NOMO-1 treated with DMSO at 0.1 percent for 48 hours (cell line): ENCODE measurements at regions not wholly inside any gene's neighbourhood (a gene's known extent, or its start where the extent isn't known, plus 50 kb on each side); places are given as distances from the start of the nearest gene placed in this dataset.
"Not testable (repeated sequence)": the region's sequence is repeated elsewhere in the genome, so short reads cannot be mapped to it uniquely, and the experiment has no call there.

Source experiments
- DNase-seq: peaks from one replicate; lab custom pipeline; 2025; ENCODE audit not compliant: unreplicated experiment; lab: John Stamatoyannopoulos, UW

- not testable (repeated sequence) for DNase-seq
Observed at GRCh38 chr5:122515210-122515609, 203.2 kb downstream of the SNCAIP start.

DNA sequence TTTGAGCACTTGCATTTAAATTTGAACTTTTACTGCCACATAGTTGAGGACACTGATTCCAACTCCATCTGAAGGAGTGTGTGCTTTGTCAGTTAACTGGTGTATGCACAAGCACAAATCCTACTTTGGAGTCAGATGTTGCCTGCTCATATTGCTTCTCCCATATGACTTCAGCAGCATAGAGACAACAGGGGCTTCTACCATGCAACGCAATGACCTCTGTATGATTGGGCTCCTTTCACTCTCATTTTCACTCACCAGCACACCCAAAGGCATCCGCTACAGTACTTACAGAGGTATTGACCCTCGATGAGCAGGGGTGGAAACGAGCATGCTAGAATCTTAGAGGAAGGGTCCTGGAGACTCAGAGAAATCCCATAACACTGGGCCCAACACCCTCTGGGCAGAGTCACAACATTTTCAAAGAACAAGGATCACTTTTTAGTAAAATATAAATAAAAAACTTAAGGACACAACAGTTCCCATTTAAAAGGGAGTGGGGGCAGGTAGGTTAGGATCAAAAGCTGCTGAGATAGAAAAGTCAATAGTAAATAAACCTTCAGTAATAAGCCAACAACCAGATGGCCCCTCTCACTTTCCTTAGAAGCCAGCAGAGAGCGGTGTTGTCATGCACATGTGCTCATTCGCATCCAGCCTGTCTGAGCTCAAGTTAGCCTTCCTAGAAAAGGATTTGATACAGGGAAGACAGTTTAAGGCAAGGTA lies 203.8 kb downstream of the SNCAIP start:
- DNase-seq = peak; percentile 61

GRCh38 chr5:122516432-122516743 lies 204.4 kb downstream of the SNCAIP start:
- DNase-seq = no peak

- no peak for DNase-seq
Observed at GRCh38 chr5:122517091-122517490, 205.1 kb downstream of the SNCAIP start.

DNA sequence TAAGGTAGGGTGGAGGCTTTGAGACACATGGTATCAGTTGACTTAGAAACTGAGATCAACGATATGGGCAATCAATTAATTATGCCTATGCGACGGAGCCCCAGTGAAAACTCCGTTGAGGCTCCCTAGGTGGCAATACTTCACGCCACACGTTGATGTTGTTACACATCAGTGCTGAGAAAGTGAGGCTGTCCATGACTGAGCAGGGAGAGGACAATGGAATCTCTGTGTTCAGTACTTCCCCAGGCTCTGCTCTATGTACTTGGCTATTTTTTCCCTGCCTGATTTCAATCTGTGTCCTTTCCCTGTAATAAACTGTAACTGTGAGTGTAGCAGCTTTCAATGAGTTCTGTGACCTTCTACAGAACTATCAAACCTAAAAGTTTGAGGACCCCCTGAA lies 211.7 kb downstream of the SNCAIP start:
- DNase-seq = no peak

- no peak for DNase-seq
Observed at GRCh38 chr5:122527547-122527946, 215.5 kb downstream of the SNCAIP start.

DNA sequence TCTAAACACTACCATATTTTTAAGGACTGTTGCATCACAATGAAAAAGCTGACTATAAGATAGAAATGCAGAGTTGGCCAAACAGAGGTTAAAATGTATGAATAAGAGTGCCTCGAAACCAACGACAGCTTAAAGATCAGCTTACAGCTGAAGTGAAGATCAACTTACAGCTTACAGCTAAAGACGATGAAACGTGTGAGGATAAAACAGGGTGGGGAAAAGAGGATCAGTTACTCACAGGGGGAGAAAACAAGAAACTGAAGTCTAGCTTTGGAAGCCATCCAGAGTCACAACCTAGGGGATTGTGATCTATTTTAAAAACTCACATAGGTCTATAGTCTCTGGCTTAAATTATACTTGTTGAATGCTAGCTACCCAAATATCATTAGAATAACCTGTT lies 220.0 kb downstream of the SNCAIP start:
- no peak for DNase-seq

- DNase-seq = no peak
Observed at GRCh38 chr5:122533825-122534224, 221.8 kb downstream of the SNCAIP start.

GRCh38 chr5:122534829-122535228 lies 222.8 kb downstream of the SNCAIP start:
- no peak for DNase-seq

DNA sequence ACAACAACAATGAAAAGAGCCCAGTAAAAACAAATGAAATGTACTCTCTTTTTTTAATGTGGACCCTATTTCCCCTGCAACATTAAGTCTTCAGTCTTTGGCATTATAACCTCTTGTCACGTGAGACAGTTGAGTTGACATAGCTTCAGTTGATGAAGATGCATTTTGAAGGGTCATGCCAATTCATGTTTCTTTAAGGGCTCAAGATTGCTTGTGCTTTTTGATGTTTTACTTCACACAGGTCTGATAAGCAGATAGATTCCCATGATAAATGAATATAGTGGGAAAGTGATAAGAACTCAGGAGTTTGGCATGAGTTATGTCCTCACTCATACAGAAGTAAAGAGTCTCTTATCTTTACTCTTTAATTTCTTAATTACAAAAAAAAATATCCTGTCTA lies 229.4 kb downstream of the SNCAIP start:
- no peak for DNase-seq

DNA sequence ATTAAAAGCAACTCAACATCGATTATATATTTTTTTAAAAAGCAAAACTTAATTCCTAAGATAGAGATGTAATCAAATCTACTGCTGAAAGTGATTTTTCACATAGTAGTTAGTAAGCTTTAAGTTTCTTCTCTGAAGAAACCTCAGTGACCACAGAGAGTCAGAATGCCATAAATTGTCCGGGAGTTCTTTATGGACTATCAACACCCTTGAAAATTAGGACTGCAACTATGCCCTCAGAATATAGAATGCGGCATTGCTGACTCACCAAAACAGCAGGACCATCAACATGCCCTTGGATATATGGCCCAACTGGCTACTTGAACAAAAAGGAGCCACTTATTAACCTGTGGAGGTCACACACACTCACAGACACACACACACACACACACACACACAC lies 228.9 kb upstream of the SNX2 start:
- DNase-seq = no peak

DNA sequence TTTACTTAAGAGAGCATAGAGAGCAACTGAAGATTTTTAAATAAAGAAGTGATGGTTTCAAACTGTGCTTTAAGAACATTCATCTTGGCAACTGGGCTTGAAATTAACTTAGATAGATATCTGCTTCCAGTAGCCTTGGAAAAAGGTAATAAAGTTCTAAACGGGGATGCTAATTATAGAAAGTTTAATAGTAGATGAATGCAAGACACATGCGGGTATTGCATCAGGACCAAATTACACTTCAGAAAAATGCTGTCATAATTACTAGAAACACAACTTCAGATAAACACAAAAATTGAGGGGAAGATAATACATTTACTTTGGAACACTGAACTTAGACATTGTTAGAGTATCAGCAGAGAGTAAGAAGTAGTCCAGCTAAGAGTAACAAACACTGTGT lies 227.7 kb upstream of the SNX2 start:
- no peak for DNase-seq

- no peak for DNase-seq
Observed at GRCh38 chr5:122547669-122548068, 227.2 kb upstream of the SNX2 start.

DNA sequence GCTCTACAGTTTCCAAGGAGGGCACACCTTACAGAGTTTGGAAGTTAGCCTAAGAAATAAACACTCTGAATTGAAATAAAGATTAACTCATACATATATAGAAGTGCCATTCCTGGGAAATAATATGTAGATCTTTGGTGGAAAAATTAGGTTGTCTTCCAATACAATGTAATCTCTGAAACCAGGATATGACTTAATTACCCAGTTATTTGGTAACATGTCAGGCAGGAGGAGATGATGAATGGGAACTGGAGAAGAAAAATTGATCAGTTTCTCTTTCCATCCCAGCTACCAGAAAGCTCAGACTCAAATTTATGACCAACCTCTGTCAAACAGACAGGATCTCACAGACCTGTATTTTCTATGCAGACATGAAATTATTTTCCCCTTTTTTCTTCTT lies 215.2 kb upstream of the SNX2 start:
- DNase-seq = no peak

- DNase-seq = no peak
Observed at GRCh38 chr5:122561209-122561608, 213.7 kb upstream of the SNX2 start.

- no peak for DNase-seq
Observed at GRCh38 chr5:122565331-122565730, 209.5 kb upstream of the SNX2 start.

DNA sequence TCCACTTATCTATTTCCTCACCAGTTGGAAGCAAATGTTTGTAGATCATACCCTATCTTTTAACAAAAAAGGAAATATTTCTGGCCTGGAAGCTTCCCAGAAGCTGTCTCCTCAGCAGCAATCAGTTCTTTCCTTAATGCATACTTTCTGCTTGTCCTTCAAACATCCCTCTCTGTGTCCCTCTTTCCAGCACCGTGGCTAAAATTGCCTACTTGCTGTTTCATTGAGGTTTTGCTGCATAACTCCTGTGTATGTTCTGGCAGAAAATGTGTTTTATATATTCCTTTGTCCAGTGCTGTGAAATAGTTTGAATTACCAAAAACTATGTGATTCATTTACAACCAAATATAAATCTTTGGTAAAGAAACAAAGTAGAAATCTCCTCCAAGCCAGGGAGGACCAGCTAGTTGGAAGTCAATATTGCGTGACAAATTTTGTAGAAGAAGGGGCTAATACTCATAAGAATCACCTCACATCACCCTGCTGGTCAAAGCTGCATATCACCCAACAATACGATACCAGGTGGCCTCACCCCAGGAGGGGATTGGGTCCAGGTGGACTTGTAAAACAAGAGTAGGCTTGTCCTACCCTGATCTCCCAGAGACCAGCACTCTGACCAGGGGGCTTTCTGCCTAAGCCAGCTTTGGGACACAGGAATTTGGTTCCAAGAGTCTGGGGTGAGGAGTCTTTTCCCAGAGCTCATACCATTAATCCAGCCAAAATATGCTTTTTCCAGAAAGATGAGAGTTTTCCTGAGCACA lies 198.4 kb upstream of the SNX2 start:
- DNase-seq = no peak

DNA sequence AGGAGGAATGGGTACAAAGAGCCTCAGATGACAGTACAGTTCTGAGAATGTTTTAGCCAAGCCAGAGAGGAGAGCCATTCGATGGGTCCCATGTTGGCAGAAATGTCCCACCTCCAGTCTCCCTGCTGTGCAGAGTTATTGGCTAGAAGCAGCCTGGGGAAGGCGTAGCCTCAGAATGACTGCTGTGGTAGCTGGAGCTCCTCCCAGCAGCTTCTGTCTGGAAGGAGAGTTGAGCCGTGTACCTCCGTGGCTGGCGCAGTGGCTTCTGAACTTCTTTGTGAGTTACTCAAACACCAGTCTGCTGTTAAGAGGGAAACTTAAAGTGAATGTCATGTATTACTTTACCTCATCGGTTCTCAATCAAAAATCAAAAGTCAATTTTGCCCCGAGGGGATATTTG lies 193.3 kb upstream of the SNX2 start:
- no peak for DNase-seq

- no peak for DNase-seq
Observed at GRCh38 chr5:122584411-122585300, 190.2 kb upstream of the SNX2 start.

- no peak for DNase-seq
Observed at GRCh38 chr5:122585371-122585770, 189.5 kb upstream of the SNX2 start.

GRCh38 chr5:122586351-122586750 lies 188.5 kb upstream of the SNX2 start:
- no peak for DNase-seq

- DNase-seq = no peak
Observed at GRCh38 chr5:122591828-122592227, 183.1 kb upstream of the SNX2 start.
